Hepatocyte (in vitro differentiated cells): ENCODE measurements at regions not wholly inside any gene's neighbourhood (a gene's known extent, or its start where the extent isn't known, plus 50 kb on each side); places are given as distances from the start of the nearest gene placed in this dataset.
"Not testable (repeated sequence)": the region's sequence is repeated elsewhere in the genome, so short reads cannot be mapped to it uniquely, and the experiment has no call there.

Source experiments
- EZH2 ChIP-seq: fragments of 200-600 bp; sonication (generic); IDR thresholded peaks from 2 replicates; pipeline ENCODE4 v1.6.1; 2016; ENCODE audit warnings: antibody characterized with exemption, mild to moderate bottlenecking, borderline replicate concordance
- EZH2phosphoT487 ChIP-seq: fragments of 200-600 bp; sonication (generic); IDR thresholded peaks from one replicate; pipeline ENCODE4 v1.6.1; 2018; ENCODE audit warnings: antibody characterized with exemption, mild to moderate bottlenecking, low read depth, moderate library complexity; ENCODE audit not compliant: unreplicated experiment, severe bottlenecking
- TF ChIP-seq, protein P1 (sequence below): fragments of 200-600 bp; sonication (generic); IDR thresholded peaks from 2 replicates; pipeline ENCODE4 v1.5.1; 2016; ENCODE audit warnings: antibody characterized with exemption, mild to moderate bottlenecking; ENCODE audit not compliant: poor library complexity

DNA sequence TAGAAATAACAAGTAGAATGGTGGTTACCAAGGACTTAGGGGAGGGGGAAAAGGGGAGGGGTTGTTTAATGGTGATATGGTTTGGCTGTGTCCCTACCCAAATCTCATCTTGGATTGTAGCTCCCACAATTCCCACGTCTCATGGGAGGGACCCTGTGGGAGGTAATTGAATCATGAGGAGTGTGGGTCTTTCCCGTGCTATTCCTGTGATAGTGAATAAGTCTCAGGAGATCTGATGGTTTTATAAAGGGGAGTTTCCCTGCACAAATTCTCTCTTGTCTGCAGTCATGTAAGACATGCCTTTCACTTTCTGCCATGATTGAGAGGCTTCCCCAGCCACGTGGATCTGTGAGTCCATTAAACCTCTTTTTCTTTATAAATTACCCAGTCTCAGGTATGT, 102.9 kb upstream of the PIAS1 start:
- TF ChIP-seq, protein P1, sequence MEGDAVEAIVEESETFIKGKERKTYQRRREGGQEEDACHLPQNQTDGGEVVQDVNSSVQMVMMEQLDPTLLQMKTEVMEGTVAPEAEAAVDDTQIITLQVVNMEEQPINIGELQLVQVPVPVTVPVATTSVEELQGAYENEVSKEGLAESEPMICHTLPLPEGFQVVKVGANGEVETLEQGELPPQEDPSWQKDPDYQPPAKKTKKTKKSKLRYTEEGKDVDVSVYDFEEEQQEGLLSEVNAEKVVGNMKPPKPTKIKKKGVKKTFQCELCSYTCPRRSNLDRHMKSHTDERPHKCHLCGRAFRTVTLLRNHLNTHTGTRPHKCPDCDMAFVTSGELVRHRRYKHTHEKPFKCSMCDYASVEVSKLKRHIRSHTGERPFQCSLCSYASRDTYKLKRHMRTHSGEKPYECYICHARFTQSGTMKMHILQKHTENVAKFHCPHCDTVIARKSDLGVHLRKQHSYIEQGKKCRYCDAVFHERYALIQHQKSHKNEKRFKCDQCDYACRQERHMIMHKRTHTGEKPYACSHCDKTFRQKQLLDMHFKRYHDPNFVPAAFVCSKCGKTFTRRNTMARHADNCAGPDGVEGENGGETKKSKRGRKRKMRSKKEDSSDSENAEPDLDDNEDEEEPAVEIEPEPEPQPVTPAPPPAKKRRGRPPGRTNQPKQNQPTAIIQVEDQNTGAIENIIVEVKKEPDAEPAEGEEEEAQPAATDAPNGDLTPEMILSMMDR: not testable (repeated sequence)
- TF ChIP-seq EZH2, EZH2phosphoT487: not testable (repeated sequence)
